ENCODE measurements at regions not wholly inside any gene's neighbourhood (a gene's known extent, or its start where the extent isn't known, plus 50 kb on each side); places are given as distances from the start of the nearest gene placed in this dataset.
"Not testable (repeated sequence)": the region's sequence is repeated elsewhere in the genome, so short reads cannot be mapped to it uniquely, and the experiment has no call there.

GRCh38 chr13:48875047-48875446 lies 100.7 kb upstream of the FNDC3A start:
- Histone ChIP-seq H3K27me3 (ENCODE audit: control insufficient read depth, insufficient read depth, low read length) (no peaks in the 10 kb centered on the region), H2AFZ (no peak overlapping the region), H3K9ac (no peak overlapping the region), H3K4me2 (ENCODE audit: low read length) (no peak overlapping the region), H3K4me3 (ENCODE audit: low read depth, low read length) (no peak overlapping the region), H3K79me2 (no peaks in the 10 kb centered on the region), H3K36me3 (ENCODE audit: control insufficient read depth, insufficient read depth, low read length) (no peaks in the 10 kb centered on the region), H3K9me3 (ENCODE audit: control insufficient read depth, low read length) (no peaks in the 10 kb centered on the region), H3K4me1 (no peaks in the 10 kb centered on the region), H3K27ac (no peak overlapping the region)
- no peak for TF ChIP-seq CTCF (IDR thresholded peaks at IDR 0.05)

GRCh38 chr13:48876289-48876688 lies 99.4 kb upstream of the FNDC3A start:
- Histone ChIP-seq H3K27ac (no peak overlapping the region), H2AFZ (no peak overlapping the region), H3K4me3 (ENCODE audit: low read depth, low read length) (no peak overlapping the region), H3K9ac (no peak overlapping the region), H3K27me3 (ENCODE audit: control insufficient read depth, insufficient read depth, low read length) (no peaks in the 10 kb centered on the region), H3K4me2 (ENCODE audit: low read length) (no peak overlapping the region), H3K36me3 (ENCODE audit: control insufficient read depth, insufficient read depth, low read length) (no peaks in the 10 kb centered on the region), H3K9me3 (ENCODE audit: control insufficient read depth, low read length) (no peaks in the 10 kb centered on the region), H3K4me1 (no peaks in the 10 kb centered on the region), H3K79me2 (no peaks in the 10 kb centered on the region)
- TF ChIP-seq CTCF (IDR thresholded peaks at IDR 0.05) = no peak

- Histone ChIP-seq H3K36me3 (ENCODE audit: control insufficient read depth, insufficient read depth, low read length) (no peaks in the 10 kb centered on the region), H3K79me2 (no peaks in the 10 kb centered on the region), H3K4me2 (ENCODE audit: low read length) (no peak overlapping the region), H3K4me1 (no peaks in the 10 kb centered on the region), H3K4me3 (ENCODE audit: low read depth, low read length) (no peak overlapping the region), H3K9ac (no peak overlapping the region), H3K27me3 (ENCODE audit: control insufficient read depth, insufficient read depth, low read length) (no peaks in the 10 kb centered on the region), H2AFZ (no peak overlapping the region), H3K27ac (no peak overlapping the region), H3K9me3 (ENCODE audit: control insufficient read depth, low read length) (no peaks in the 10 kb centered on the region)
- TF ChIP-seq CTCF (IDR thresholded peaks at IDR 0.05) = no peak
Observed at GRCh38 chr13:48879432-48879831, 96.3 kb upstream of the FNDC3A start.

- Histone ChIP-seq H3K9ac (no peak overlapping the region), H3K27ac (no peak overlapping the region), H3K4me3 (ENCODE audit: low read depth, low read length) (no peak overlapping the region), H3K4me2 (ENCODE audit: low read length) (no peak overlapping the region), H3K79me2 (no peaks in the 10 kb centered on the region), H3K36me3 (ENCODE audit: control insufficient read depth, insufficient read depth, low read length) (no peaks in the 10 kb centered on the region), H3K9me3 (ENCODE audit: control insufficient read depth, low read length) (no peaks in the 10 kb centered on the region), H2AFZ (no peak overlapping the region), H3K27me3 (ENCODE audit: control insufficient read depth, insufficient read depth, low read length) (no peaks in the 10 kb centered on the region), H3K4me1 (no peaks in the 10 kb centered on the region)
- no peak for TF ChIP-seq CTCF (IDR thresholded peaks at IDR 0.05)
Observed at GRCh38 chr13:48879854-48880253, 95.9 kb upstream of the FNDC3A start.

- H3K27me3 ChIP-seq (ENCODE audit: control insufficient read depth, insufficient read depth, low read length); H3K27ac ChIP-seq; H3K9ac ChIP-seq; H3K4me1 ChIP-seq; H3K4me3 ChIP-seq (ENCODE audit: low read depth, low read length); H3K4me2 ChIP-seq (ENCODE audit: low read length); H3K79me2 ChIP-seq; H2AFZ ChIP-seq; H3K9me3 ChIP-seq (ENCODE audit: control insufficient read depth, low read length); H3K36me3 ChIP-seq (ENCODE audit: control insufficient read depth, insufficient read depth, low read length): not testable (repeated sequence)
Observed at GRCh38 chr13:48883786-48884185, 91.9 kb upstream of the FNDC3A start.

All from parathyroid adenoma (tissue), 2 donors.